Gastrocnemius medialis (tissue), 4 donors: ENCODE measurements at regions not wholly inside any gene's neighbourhood (a gene's known extent, or its start where the extent isn't known, plus 50 kb on each side); places are given as distances from the start of the nearest gene placed in this dataset.

ENCODE experiments used
- CTCF ChIP-seq, 5 experiments: fragments of 450-650 bp in 3 of 5; fragments of 200-600 bp in 2 of 5; sonication (generic) in 2 of 5; IDR thresholded peaks in 4 of 5; conservative IDR thresholded peaks in 1 of 5; 1 replicate in 4 of 5; 2 replicates in 1 of 5; pipeline ENCODE4 v1.5.1; 2016 to 2019; ENCODE audit warnings: antibody characterized with exemption in 5 of 5, mild to moderate bottlenecking in 3 of 5, moderate library complexity in 3 of 5
- POLR2A ChIP-seq, 2 donors: fragments of 450-650 bp; IDR thresholded peaks; one replicate each; pipeline ENCODE4 v1.6.1; 2017; ENCODE audit warnings: antibody characterized with exemption in 2 of 2, mild to moderate bottlenecking in 2 of 2, moderate library complexity in 2 of 2

GRCh38 chr3:21024563-21024962, 726.4 kb downstream of the ZNF385D start:
- TF ChIP-seq POLR2A (IDR thresholded peaks at IDR 0.05) (no peak), CTCF (IDR thresholded peaks at IDR 0.05 in 4 of 5, conservative IDR thresholded peaks at IDR 0.05 in 1 of 5) (no peak)
